Adipocyte (in vitro differentiated cells): ENCODE measurements at regions not wholly inside any gene's neighbourhood (a gene's known extent, or its start where the extent isn't known, plus 50 kb on each side); places are given as distances from the start of the nearest gene placed in this dataset.
"Not testable (repeated sequence)": the region's sequence is repeated elsewhere in the genome, so short reads cannot be mapped to it uniquely, and the experiment has no call there.

Experiments
- DNase-seq: peaks from one replicate; pipeline ENCODE4 v3.0.0-alpha.2; 2015; ENCODE audit warnings: low read depth
- H3K27me3 ChIP-seq: replicated peaks from 2 replicates; pipeline ENCODE4 v1.7.0; 2013; ENCODE audit warnings: mild to moderate bottlenecking, low read length, moderate library complexity; ENCODE audit not compliant: control insufficient read depth, insufficient read depth
- H3K36me3 ChIP-seq: 2 replicates; pipeline ENCODE4 v1.7.0; 2013; ENCODE audit warnings: low read length, mild to moderate bottlenecking, moderate library complexity; ENCODE audit not compliant: control insufficient read depth, insufficient read depth, severe bottlenecking
- H3K4me1 ChIP-seq: 2 replicates; pipeline ENCODE4 v1.7.0; 2013; ENCODE audit warnings: mild to moderate bottlenecking, low read length, moderate library complexity; ENCODE audit not compliant: control insufficient read depth, insufficient read depth
- H3K4me3 ChIP-seq: 2 replicates; pipeline ENCODE4 v1.7.0; 2013; ENCODE audit warnings: mild to moderate bottlenecking, low read length, moderate library complexity
- H3K9ac ChIP-seq: 2 replicates; pipeline ENCODE4 v1.7.0; 2013; ENCODE audit warnings: mild to moderate bottlenecking, low read length, moderate library complexity
- H3K9me3 ChIP-seq: 2 replicates; pipeline ENCODE4 v1.7.0; 2013; ENCODE audit warnings: mild to moderate bottlenecking, low read length, moderate library complexity; ENCODE audit not compliant: control insufficient read depth

- H3K27me3 ChIP-seq = no peaks in the 10 kb centered on the region
- peak overlapping the region; percentile 19 for H3K9ac ChIP-seq
- H3K4me1 ChIP-seq = peaks cover 14% of the 10 kb centered on the region
Measured at GRCh38 chr21:27346041-27346448, 379.2 kb upstream of the ADAMTS5 start.

GRCh38 chr21:27339902-27340301 is 373.0 kb upstream of the ADAMTS5 start:
- H3K36me3 ChIP-seq = no peaks in the 10 kb centered on the region
- H3K4me1 ChIP-seq = no peaks in the 10 kb centered on the region
- no peak overlapping the region for H3K4me3 ChIP-seq
- no peaks in the 10 kb centered on the region for H3K27me3 ChIP-seq
- no peaks in the 10 kb centered on the region for H3K9me3 ChIP-seq
- DNase-seq = peak; percentile 69
- H3K9ac ChIP-seq = no peak overlapping the region

More at GRCh38 chr21:27346041-27346448, 379.2 kb upstream of the ADAMTS5 start:
- Histone ChIP-seq H3K36me3 (no peaks in the 10 kb centered on the region), H3K9me3 (no peaks in the 10 kb centered on the region), H3K4me3 (peak overlapping the region; percentile 28)
- DNase-seq = peak; percentile 55

- H3K4me1 ChIP-seq, DNase-seq, H3K36me3 ChIP-seq, H3K9me3 ChIP-seq, H3K4me3 ChIP-seq, H3K27me3 ChIP-seq, H3K9ac ChIP-seq: not testable (repeated sequence)
Measured at GRCh38 chr21:27338007-27338406, 371.1 kb upstream of the ADAMTS5 start.

- H3K9me3 ChIP-seq = peaks cover 6% of the 10 kb centered on the region
- no peak for DNase-seq
- no peaks in the 10 kb centered on the region for H3K36me3 ChIP-seq
- H3K4me3 ChIP-seq = no peak overlapping the region
- H3K4me1 ChIP-seq = peaks cover 19% of the 10 kb centered on the region
- no peak overlapping the region for H3K9ac ChIP-seq
- H3K27me3 ChIP-seq = no peaks in the 10 kb centered on the region
Measured at GRCh38 chr21:27333096-27333495, 366.2 kb upstream of the ADAMTS5 start.

GRCh38 chr21:27329255-27329851 is 362.5 kb upstream of the ADAMTS5 start:
- peaks cover 19% of the 10 kb centered on the region for H3K4me1 ChIP-seq
- peak; percentile 83 for DNase-seq

GRCh38 chr21:27326301-27326700 is 359.4 kb upstream of the ADAMTS5 start:
- H3K9me3 ChIP-seq = peaks cover 2% of the 10 kb centered on the region

More at GRCh38 chr21:27329255-27329851, 362.5 kb upstream of the ADAMTS5 start:
- peaks cover 5% of the 10 kb centered on the region for H3K9me3 ChIP-seq
- H3K9ac ChIP-seq = peak overlapping the region; percentile 56
- H3K4me3 ChIP-seq = peak overlapping the region; percentile 64
- no peaks in the 10 kb centered on the region for H3K27me3 ChIP-seq
- no peaks in the 10 kb centered on the region for H3K36me3 ChIP-seq

GRCh38 chr21:27323331-27323730 is 356.4 kb upstream of the ADAMTS5 start:
- Histone ChIP-seq H3K4me3 (no peak overlapping the region), H3K9ac (no peak overlapping the region), H3K27me3 (no peaks in the 10 kb centered on the region), H3K36me3 (no peaks in the 10 kb centered on the region), H3K9me3 (no peaks in the 10 kb centered on the region), H3K4me1 (no peaks in the 10 kb centered on the region)
- no peak for DNase-seq

More at GRCh38 chr21:27326301-27326700, 359.4 kb upstream of the ADAMTS5 start:
- peaks cover 13% of the 10 kb centered on the region for H3K4me1 ChIP-seq
- H3K27me3 ChIP-seq = no peaks in the 10 kb centered on the region
- no peak for DNase-seq
- no peak overlapping the region for H3K4me3 ChIP-seq
- H3K36me3 ChIP-seq = no peaks in the 10 kb centered on the region
- H3K9ac ChIP-seq = no peak overlapping the region

GRCh38 chr21:27321791-27322190 is 354.9 kb upstream of the ADAMTS5 start:
- H3K4me3 ChIP-seq = no peak overlapping the region
- H3K9ac ChIP-seq = no peak overlapping the region
- no peaks in the 10 kb centered on the region for H3K36me3 ChIP-seq
- H3K4me1 ChIP-seq = no peaks in the 10 kb centered on the region
- no peaks in the 10 kb centered on the region for H3K27me3 ChIP-seq
- DNase-seq = no peak
- H3K9me3 ChIP-seq = no peaks in the 10 kb centered on the region

GRCh38 chr21:27320868-27321267 is 354.0 kb upstream of the ADAMTS5 start:
- Histone ChIP-seq H3K9me3 (no peaks in the 10 kb centered on the region), H3K4me1 (no peaks in the 10 kb centered on the region), H3K9ac (no peak overlapping the region), H3K27me3 (no peaks in the 10 kb centered on the region), H3K36me3 (no peaks in the 10 kb centered on the region), H3K4me3 (no peak overlapping the region)
- DNase-seq = no peak

GRCh38 chr21:27317601-27318000 is 350.7 kb upstream of the ADAMTS5 start:
- not testable (repeated sequence) for H3K4me3 ChIP-seq, H3K9ac ChIP-seq, H3K36me3 ChIP-seq, DNase-seq, H3K9me3 ChIP-seq, H3K27me3 ChIP-seq
- peaks cover 13% of the 10 kb centered on the region for H3K4me1 ChIP-seq

GRCh38 chr21:27315373-27315772 is 348.5 kb upstream of the ADAMTS5 start:
- H3K4me3 ChIP-seq = no peak overlapping the region
- no peaks in the 10 kb centered on the region for H3K9me3 ChIP-seq
- peaks cover 13% of the 10 kb centered on the region for H3K4me1 ChIP-seq
- H3K27me3 ChIP-seq = no peaks in the 10 kb centered on the region
- no peak overlapping the region for H3K9ac ChIP-seq
- DNase-seq = no peak
- no peaks in the 10 kb centered on the region for H3K36me3 ChIP-seq

GRCh38 chr21:27314131-27314530 is 347.2 kb upstream of the ADAMTS5 start:
- Histone ChIP-seq H3K9me3 (no peaks in the 10 kb centered on the region), H3K4me1 (peaks cover 13% of the 10 kb centered on the region), H3K9ac (peak overlapping the region; percentile 27), H3K27me3 (no peaks in the 10 kb centered on the region), H3K36me3 (no peaks in the 10 kb centered on the region), H3K4me3 (no peak overlapping the region)
- no peak for DNase-seq
